Ovary (tissue), 7 donors: ENCODE measurements at regions not wholly inside any gene's neighbourhood (a gene's known extent, or its start where the extent isn't known, plus 50 kb on each side); places are given as distances from the start of the nearest gene placed in this dataset.
A peak's percentile ranks its signal among the peaks of the same experiment; 100 is the strongest.

ENCODE experiments used
- DNase-seq, 5 donors: peaks; one replicate each; pipeline ENCODE4 v3.0.0-alpha.2; 2019 to 2020
- H3K27ac ChIP-seq, 2 donors: fragments of 200-600 bp; one replicate each; pipeline versions ENCODE4 v1.5.1 to v1.8.0; 2019 to 2022
- H3K27me3 ChIP-seq: fragments of 200-600 bp; one replicate; pipeline ENCODE4 v1.8.0; 2022
- H3K36me3 ChIP-seq: fragments of 200-600 bp; sonication (generic); one replicate; pipeline ENCODE4 v1.5.1; 2019
- H3K4me1 ChIP-seq: one replicate; pipeline ENCODE4 v1.8.1; 2013; ENCODE audit warnings: mild to moderate bottlenecking, moderate library complexity; ENCODE audit not compliant: insufficient read depth
- H3K4me3 ChIP-seq: fragments of 200-600 bp; sonication (generic); one replicate; pipeline ENCODE4 v1.5.1; 2017
- H3K9me3 ChIP-seq, 2 donors: fragments of 200-600 bp in 1 of 2; sonication (generic) in 1 of 2; one replicate each; pipeline versions ENCODE4 v1.5.1 to v1.8.1; 2013 to 2019; ENCODE audit warnings: mild to moderate bottlenecking in 1 of 2, moderate library complexity in 1 of 2
- EP300 ChIP-seq: sonication (generic); formaldehyde crosslinking; IDR thresholded peaks from one replicate; pipeline ENCODE4 v1.6.1; 2017; ENCODE audit warnings: antibody characterized with exemption
- POLR2A ChIP-seq: fragments of 450-650 bp; IDR thresholded peaks from one replicate; pipeline ENCODE4 v1.6.1; 2017; ENCODE audit warnings: antibody characterized with exemption, mild to moderate bottlenecking, moderate library complexity
- WGBS, 3 donors: extraction: QIAGEN DNeasy Blood & Tissue Kit in 1 of 3; methylation state at CpG; one replicate each; pipeline versions ENCODE4 v1.1.5 to v1.1.7; 2013 to 2017; 5-methylcytosine and 5-hydroxymethylcytosine counted together
- intact Hi-C, 4 donors: fragments of 100-400 bp; cut with DNase I; formaldehyde crosslinking; loops; one replicate each; pipeline versions ENCODE4 v1.11.0 to v1.15.1; 2022 to 2023
- TF ChIP-seq, protein P1 (sequence below), 3 donors: fragments of 450-650 bp in 2 of 3; fragments of 200-600 bp in 1 of 3; IDR thresholded peaks; one replicate each; pipeline versions ENCODE4 v1.5.1 to v1.8.0; 2016 to 2022; ENCODE audit warnings: antibody characterized with exemption in 3 of 3, mild to moderate bottlenecking in 1 of 3
- donor health status: DM: no; HTN: no; CAD: no; lungs with moderate emphysema.
- donor health status: DM: no; HTN: no; CAD: no.
- donor health status: Bipolar disorder and iron deficiency.
- donor health status: DM: no; HTN: no; CAD: no.
- donor health status: DM: yes; HTN: yes; CAD: no.

DNA sequence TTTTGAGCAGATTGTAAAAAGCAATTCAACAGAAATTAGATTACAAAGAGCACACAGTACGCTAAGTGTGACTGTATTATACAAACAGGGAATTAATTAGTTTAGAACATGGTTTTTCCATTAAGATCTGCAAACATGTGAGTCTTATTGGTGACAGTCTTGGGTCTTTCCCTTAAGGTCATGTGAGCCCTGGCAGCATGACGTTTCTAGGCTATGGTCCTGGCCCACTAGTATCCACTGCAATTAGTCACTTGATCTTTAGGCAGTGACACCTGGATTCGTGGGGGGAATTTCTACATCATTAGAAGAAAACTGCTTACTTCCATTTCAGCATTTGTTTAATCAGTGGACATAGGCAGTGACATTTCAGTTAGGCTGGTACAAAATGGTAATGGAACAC is 360.2 kb upstream of the NR2F2 start:
- WGBS, 3 donors: 90 to 95% (median 93%) methylated on average over 3 of the region's 3 CpGs
- no peak for DNase-seq
- intact Hi-C loops: no loop called here
- no peak overlapping the region for H3K4me3 ChIP-seq
- no peak overlapping the region for H3K27ac ChIP-seq
- no peaks in the 10 kb centered on the region for H3K27me3 ChIP-seq
- H3K4me1 ChIP-seq: peaks cover 6% of the 10 kb centered on the region
- TF ChIP-seq EP300 (no peak), POLR2A (no peak)
- TF ChIP-seq, protein P1, sequence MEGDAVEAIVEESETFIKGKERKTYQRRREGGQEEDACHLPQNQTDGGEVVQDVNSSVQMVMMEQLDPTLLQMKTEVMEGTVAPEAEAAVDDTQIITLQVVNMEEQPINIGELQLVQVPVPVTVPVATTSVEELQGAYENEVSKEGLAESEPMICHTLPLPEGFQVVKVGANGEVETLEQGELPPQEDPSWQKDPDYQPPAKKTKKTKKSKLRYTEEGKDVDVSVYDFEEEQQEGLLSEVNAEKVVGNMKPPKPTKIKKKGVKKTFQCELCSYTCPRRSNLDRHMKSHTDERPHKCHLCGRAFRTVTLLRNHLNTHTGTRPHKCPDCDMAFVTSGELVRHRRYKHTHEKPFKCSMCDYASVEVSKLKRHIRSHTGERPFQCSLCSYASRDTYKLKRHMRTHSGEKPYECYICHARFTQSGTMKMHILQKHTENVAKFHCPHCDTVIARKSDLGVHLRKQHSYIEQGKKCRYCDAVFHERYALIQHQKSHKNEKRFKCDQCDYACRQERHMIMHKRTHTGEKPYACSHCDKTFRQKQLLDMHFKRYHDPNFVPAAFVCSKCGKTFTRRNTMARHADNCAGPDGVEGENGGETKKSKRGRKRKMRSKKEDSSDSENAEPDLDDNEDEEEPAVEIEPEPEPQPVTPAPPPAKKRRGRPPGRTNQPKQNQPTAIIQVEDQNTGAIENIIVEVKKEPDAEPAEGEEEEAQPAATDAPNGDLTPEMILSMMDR (IDR thresholded peaks at IDR 0.05): no peak
- no peaks in the 10 kb centered on the region for H3K36me3 ChIP-seq
- no peaks in the 10 kb centered on the region for H3K9me3 ChIP-seq

DNA sequence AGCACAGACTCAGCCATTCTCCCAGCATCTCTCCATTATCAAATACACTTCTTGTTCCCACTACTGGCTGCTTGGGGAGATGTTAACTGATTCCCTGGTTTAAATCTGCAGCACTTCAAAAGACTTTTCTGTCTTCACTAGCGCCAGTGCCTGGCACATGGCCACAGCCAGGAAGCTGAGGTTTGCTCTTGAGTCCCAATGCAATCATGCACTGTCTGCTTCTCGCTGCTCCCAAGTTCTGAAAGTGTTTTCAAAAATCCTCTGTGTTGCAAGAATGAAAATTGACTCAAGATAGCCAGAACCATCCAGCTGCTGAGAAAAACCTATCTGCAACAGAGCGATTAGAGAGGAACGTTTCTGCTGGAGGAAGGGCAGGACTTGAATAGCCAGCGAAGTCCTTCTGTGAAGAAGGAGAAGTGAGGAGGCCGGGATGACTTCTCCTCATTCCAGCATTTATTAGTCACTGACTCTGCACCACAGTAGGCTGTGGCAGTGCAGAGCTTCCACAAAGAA is 358.4 kb upstream of the NR2F2 start:
- TF ChIP-seq, protein P1 (IDR thresholded peaks at IDR 0.05): no peak
- Histone ChIP-seq H3K4me1 (peaks cover 6% of the 10 kb centered on the region), H3K9me3 (no peaks in the 10 kb centered on the region), H3K27me3 (no peaks in the 10 kb centered on the region), H3K27ac (peak overlapping the region in 1 of 2 donors; percentile 48), H3K36me3 (no peaks in the 10 kb centered on the region), H3K4me3 (no peak overlapping the region)
- intact Hi-C loops: no loop called here
- DNase-seq: peak; percentile 59 to 78 (median 65)
- WGBS, 3 donors: 7 to 12% (median 8%) methylated on average over 6 of the region's 6 CpGs

- H3K9me3 ChIP-seq: no peaks in the 10 kb centered on the region
- 94 to 98% (median 97%) methylated on average over 4 of the region's 4 CpGs for WGBS, 3 donors
- H3K36me3 ChIP-seq: no peaks in the 10 kb centered on the region
- DNase-seq: no peak
- intact Hi-C loops: no loop called here
- no peaks in the 10 kb centered on the region for H3K27me3 ChIP-seq
- TF ChIP-seq EP300: no peak
- TF ChIP-seq POLR2A: no peak
- TF ChIP-seq, protein P1 (IDR thresholded peaks at IDR 0.05): no peak
- peaks cover 6% of the 10 kb centered on the region for H3K4me1 ChIP-seq
- no peak overlapping the region for H3K4me3 ChIP-seq
- H3K27ac ChIP-seq: no peak overlapping the region
These were observed 357.7 kb upstream of the NR2F2 start for GRCh38 chr15:95972812-95973211.

GRCh38 chr15:95973566-95974256 is 356.8 kb upstream of the NR2F2 start:
- H3K27me3 ChIP-seq: no peaks in the 10 kb centered on the region
- no peak overlapping the region for H3K27ac ChIP-seq
- H3K36me3 ChIP-seq: no peaks in the 10 kb centered on the region
- DNase-seq: no peak
- TF ChIP-seq POLR2A (no peak), EP300 (no peak)
- TF ChIP-seq, protein P1 (IDR thresholded peaks at IDR 0.05): no peak
- H3K4me1 ChIP-seq: peaks cover 6% of the 10 kb centered on the region
- no peak overlapping the region for H3K4me3 ChIP-seq
- intact Hi-C loops: no loop called here
- no peaks in the 10 kb centered on the region for H3K9me3 ChIP-seq
- WGBS, 3 donors: 85 to 89% (median 86%) methylated on average over 7 of the region's 7 CpGs
